Esophagus mucosa (tissue), 1 donor: ENCODE measurements at regions not wholly inside any gene's neighbourhood (a gene's known extent, or its start where the extent isn't known, plus 50 kb on each side); places are given as distances from the start of the nearest gene placed in this dataset.

ENCODE experiments used
- ATAC-seq: fragments of 200-7000 bp; cut with Tn5 transposase; one replicate; pipeline ENCODE4 v1.9.1; 2020
- donor health status: DM: yes; HTN: yes; CAD: no.

DNA sequence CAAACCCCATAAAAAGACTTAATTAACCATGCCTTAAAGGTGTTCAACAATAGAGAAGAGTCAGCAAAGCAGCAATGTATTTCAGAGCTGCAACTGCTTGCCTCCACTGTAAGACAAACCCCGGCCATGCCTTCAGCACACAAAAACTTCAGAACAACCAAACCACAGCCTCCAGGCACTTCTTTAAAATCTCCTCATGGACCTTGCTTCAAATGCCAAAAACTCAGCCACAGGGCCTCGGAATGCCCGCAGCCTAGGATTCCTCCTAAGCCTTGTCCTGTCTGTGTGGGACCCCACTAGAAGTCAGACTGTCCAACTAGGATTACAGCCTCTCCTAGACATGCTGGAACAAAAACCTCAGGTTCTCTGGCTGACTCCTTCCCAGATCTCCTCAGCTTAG is 208.1 kb upstream of the DUSP10 start:
- no peak for ATAC-seq

DNA sequence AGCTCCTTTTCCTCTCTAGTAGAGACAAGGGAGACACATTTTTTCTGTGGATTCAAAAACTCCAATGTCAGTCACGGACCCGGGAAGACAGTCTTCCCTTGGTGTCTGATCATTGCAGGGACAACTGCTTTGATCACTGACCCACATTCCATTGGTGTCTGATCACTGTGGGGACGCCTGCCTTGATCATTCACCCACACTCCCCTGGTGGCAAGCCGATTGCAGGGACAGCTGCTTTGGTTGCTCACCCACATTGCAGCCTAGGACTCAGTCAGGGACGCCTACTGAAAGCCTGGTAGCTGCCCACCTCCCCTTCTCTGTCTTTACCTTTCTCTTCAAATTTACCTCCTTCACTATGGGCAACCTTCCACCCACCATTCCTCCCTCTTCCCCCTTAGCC is 206.6 kb upstream of the DUSP10 start:
- no peak for ATAC-seq

DNA sequence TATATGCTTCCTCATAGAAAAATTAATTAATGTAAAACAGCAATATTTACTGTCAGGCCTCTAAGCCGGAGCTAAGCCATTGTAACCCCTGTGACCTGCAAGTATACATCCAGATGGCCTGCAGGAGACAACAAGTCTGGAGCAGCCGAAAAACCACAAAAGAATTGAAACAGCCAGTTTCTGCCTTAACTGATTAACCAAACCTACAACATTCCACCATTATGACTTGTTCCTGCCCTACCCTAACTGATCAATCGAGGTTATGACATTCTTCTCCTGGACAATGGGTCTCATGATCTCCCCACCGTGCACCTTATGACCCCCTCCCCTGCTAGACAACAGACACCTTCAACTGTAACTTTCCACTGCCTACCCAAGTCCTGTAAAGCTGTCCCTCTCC is 205.8 kb upstream of the DUSP10 start:
- ATAC-seq = no peak

DNA sequence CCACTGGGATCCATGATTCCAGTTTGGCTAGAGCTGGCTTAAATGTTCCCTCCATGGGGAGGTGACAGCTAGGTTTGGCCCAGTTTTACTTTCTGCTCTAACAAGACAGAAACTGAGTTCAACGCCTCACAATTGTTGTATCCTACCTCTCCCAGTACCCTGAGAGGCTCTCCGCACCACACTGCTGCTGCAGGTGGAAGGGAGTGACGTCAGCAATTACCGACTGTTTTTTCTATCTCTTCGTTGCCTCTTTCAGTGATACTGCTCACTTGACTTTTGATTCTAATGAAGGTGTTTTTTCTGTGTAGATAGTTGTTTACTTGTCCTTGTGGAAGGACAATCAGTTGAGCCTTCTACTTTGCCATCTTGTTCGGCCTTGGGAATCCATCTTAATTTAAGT is 204.9 kb upstream of the DUSP10 start:
- ATAC-seq = no peak

DNA sequence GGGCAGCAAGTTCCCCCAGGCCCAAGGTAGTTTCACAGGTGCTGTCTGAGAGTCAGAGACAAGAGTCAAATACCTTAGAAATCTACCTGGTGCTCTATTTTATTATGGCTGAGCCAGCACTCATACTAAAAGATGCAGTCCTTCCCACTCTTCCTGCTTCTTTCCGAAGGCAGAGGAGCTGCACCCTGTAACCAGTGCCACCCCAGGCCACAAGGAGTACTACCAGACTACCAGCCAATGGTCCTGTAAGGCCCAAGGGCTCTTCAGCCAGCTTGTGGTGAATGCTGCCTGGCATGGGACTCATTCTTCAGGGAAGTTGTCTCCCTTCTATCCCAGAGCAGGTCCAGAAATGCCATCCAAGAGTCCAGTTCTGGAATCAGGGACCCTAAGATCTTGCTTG is 203.8 kb upstream of the DUSP10 start:
- no peak for ATAC-seq

DNA sequence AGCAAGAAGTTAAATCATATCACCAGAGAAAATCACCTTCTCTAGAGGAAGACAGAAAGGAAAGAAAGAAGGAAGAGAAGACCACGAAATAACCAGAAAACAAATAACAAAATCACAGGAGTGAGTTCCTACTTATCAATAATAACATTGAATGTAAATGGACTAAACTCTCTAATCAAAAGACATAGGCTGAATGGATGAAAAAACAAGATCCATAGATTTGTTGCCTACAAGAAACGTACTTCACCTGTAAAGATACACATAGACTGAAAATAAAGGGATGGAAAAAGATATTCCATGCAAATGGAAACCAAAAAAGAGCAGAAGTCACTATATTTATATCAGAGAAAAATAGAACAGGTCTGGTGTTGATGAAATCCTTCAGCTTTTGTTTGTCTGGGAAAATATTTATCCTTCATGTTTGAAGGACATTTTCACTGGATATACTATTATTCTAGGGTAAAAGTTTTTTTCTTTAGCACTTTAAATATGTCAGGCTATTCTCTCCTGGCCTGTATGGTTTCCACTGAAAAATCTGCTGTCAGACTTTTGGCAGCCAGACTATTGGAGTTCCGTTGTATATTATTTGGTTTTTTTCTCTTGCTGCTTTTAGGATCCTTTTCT is 202.5 kb upstream of the DUSP10 start:
- no peak for ATAC-seq

DNA sequence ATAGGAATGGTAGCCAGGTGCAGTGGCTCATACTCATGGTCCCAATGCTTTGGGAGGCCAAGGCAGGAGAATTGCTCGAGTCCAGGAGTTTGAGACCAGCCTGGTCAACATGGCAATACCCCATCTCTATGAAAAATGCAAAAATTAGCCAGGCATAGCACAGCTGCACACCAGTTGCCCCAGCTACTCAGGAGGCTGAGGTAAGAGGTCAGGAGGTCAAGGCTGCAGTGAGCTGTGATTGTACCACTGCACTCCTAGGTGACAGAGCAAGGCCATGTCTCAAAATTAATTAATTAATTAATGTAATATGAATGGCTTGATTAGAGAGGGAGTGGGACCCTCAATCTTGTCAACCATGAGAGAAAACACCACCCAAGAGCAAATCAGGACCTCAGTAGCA is 198.7 kb upstream of the DUSP10 start:
- ATAC-seq = no peak

DNA sequence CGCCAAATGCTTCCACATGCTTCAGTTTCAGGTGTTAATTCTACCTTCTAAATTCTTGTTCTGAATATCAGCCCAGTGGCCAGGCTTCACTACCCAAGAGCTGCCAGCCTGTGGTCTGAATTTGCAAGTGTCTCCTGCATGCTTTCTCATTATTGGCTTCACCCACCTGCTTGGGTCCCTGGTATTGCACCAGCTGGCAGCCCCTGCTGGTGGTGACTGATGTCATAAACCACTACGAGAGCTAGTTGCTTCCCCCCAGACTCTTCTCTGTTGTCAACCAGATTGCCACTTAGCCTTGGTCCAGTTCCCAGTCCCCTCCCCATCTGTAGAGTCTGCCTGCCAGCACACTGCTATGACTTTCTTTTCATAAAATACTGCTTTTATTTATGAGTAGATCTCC is 197.7 kb upstream of the DUSP10 start:
- ATAC-seq = peak; percentile 22

DNA sequence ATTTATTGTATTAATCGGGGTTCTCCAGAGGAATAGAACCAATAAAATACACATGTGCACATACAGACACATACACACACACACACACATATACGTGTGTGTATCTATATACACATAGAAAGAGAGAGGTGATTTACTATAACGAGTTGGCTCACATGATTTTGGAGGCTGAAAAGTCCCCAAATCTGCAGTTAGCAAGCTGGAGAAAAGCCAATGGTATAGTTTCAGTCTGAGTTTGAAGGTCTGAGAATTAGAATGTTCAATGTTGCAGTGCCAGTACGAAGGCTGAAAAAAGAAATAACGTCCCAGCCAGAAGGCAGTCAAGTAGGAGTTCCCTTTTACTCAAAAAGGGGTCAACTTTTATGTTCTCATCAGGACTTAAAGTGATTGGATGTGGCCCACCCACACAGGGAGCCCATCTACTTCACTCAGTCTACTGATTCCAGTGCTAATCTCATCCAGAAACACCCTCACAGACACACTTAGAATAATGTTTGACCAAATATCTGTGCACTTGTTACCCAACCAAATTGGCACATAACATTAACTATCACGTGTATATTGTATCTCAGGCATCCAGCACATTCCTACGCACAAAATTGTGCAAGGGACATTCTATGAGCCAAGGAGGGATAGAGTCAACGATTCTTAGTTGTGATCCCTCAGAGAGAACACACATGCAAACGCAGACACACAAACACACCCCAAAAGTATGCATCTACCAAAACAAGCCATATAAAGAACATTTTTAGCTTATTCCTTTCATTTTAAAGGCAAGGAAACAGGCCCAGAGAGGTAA is 195.5 kb upstream of the DUSP10 start:
- ATAC-seq = no peak

DNA sequence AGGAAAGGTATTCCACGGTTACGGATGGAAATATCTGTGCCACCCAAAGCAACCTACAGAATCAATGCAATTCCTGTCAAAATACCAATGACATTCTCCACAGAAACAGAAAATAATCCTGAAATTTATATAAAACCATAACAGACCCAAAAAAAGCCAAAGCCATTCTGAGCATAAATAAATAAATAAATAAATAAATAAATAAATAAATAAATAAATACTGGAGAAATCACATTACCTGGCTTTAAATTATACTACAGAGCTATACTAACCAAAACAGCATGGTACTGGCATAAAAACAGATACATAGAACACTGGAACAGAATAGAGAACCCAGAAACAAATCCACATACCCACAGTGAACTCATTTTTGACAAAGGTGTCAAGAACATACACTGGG is 191.9 kb upstream of the DUSP10 start:
- ATAC-seq = no peak

DNA sequence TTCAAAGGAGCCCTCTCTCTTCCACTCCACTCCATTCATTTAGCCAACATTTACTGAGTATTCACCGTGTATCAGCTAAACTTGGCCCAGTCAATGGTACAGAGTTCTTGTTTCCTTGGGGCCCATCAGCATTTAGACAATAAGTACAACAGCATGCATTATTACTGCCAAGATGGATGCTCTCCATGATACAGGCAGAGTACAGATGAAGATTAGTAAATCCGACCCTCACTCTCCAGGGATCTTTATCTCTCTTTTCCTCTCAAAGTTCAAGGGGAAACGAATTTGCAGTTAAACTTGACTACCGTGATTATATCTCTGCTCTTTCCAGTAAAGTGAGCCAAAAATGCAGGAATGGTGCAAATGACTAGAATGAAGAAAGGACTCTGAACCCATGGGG is 184.6 kb upstream of the DUSP10 start:
- ATAC-seq = no peak

DNA sequence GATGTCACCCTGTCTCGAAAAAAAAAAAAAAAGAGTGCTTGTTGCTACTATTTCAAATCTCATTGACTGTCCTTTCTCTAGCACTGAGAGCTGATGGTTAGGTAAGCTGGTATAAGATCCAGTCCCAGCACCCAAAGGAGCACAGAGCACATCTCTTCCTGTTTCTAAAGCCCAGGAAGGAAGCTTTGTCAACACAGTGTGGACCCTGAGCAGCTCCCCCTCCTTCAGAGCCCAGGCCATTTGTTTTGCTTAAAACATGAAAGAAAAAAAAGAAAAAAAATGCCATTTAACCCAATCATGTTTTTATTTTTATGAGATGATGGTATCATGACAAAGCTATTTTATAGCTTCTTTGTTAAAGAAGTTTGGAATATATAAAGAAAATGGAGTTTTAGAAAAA is 184.1 kb upstream of the DUSP10 start:
- ATAC-seq = no peak

DNA sequence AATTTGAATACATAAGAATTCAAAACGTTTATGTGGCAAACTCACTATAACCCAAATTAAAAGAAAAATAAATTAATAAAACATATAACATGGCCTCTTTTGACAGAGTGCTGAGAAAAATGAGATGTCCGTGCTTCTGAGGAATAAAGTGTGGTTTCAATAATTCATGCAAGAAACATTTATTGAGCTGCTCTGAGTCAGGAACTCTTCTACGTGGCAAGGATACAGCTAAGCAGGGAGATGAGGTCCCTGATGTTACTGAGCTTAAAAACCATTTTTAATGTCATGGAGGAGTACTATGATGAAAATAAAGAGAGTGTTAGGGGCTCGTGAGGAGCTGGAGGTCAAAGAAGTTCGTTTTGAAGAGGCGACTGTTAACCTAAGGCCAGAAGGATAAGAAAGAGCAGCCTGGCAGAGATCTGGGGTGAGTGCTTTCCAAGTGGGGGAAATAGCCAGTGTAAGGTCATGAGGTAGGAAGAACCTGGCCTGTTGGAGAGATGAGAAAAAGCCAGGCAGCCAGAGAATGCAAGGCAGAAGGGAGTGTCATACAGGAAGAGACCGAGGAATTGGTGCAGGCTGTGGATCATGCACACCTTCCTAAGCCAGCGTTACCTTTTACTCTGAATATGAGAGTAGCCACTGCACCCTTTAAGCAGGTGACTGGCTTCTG is 182.2 kb upstream of the DUSP10 start:
- no peak for ATAC-seq

DNA sequence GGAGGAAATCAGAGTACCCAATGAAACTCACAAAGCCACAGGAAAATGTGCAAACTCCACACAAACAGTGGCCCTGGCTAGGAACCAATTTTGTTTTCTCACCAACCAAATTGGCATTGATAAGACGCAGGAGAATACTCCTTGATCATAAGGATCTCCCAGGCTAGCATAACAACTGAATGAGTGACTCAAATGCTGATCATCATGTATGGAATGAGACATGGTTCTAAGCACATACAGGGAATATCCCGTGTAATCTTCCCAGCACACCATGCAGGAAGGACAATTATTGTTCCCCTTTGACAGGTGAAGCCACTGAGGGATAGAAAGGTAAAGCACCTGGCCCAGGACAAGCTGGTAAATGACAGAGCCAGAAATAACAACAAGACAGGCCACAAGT is 180.0 kb upstream of the DUSP10 start:
- ATAC-seq = no peak

DNA sequence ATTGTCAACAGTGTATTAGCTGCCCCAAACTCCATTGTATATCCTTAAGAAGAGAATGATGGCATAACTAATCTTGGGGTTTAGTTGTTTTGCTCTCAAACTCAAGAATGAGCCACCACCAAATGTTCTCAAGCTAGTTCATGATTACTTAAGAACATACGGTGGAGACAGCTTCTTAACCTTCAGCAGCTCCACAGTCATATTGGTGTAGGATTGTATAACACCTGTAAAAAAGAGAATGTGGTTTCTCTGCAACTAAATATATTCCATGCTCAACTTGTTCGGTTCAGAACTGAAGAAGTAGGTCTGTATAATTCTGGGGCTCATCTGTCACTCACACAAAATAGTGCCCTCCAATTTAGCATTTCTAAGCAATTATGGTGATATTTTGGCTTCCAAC is 177.9 kb upstream of the DUSP10 start:
- ATAC-seq = no peak

DNA sequence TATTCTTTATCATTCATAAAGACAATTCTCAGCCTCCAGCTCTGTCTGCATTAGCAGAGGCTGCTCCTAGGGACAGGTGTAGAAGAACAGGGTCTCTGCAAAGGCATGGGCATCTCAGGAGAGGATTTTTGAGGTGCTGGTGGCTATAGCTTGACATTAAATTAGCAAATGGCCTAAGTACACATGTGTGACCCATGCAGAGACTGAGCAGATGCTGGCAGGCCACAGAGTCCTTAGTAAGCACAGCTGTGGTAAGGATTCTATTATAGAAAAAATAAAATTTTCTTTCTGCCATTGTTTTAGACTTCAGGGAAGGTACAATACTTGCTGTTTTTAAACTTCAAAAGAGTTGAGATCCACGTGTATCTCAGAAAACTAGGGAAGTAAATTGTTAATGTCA is 177.5 kb upstream of the DUSP10 start:
- no peak for ATAC-seq

DNA sequence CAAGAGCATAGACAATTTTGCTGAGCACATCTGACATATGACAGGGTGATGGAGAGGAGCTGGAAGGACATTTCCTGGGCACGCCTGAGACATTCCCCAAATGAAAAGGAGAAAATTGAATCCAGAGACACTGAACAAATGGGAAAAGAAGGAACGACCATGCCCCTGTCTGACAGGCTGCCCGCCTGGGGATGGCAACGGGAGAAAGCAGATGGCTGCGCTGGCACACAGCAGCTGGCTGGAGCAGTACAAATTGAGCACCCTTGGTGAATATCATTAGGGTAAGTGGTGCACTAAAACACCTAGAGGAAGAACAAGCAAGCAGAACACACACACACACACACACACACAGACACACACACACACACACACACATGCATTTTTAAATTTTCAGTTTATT is 174.3 kb upstream of the DUSP10 start:
- ATAC-seq = no peak

DNA sequence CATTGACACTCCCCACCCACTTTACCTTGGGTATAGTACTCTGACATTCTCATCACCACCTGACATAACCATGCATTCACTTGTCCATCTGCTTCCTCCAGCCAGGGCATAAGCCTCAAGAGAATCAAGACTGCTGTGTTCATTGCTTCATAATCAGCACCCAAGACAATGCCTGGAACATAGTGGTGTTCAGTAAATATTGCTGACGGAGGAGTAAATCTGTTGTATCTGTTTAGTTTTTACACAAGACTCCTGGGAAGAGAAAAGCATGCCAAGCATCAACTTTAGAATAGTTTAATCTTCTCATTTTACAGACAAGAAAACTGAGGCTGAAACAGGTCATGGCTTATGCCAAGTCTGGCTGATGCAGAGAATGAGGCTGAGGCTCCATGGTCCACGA is 173.9 kb upstream of the DUSP10 start:
- ATAC-seq = no peak

DNA sequence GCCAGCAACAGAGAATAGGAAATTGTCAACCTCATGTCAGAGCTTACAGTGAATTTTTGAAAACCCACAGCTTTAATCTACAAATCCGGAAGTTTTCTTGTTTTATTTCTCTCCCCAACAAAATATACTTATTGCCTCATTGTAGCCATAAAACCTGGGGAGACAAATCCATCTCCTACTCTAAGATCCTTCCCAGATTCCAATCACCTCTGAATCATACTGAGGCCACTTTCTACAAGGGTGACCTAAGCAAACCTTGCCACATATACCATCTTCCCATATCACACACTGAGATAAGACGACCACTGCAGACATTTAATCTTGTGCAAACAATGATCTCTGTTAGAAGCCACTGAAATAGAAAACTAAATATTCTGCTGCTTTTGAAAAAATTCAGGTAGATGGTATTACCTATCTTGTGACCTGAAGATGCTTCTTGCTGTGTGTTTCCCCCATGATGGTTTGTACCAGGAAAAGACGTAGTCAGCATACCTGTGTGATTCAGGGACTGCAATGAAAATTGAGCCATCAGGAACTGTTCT is 171.5 kb upstream of the DUSP10 start:
- ATAC-seq = no peak

DNA sequence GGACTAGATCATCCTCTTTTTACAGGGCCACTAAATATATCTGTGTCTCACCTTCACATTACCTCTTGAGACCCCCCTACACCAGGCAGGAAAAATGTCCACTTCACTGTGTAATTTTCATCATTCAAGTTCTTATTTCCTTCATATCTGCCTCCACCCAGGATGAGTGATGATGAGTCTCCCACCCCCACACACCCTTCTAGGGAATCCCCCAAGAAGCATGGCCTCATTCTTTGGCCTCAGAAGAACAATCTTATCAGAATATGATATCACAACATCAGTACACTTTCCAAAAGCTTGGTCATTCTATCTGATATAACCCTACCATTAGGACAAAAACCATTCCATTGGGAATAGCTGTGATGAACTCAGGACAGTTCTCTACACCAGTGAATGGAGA is 170.3 kb upstream of the DUSP10 start:
- no peak for ATAC-seq

DNA sequence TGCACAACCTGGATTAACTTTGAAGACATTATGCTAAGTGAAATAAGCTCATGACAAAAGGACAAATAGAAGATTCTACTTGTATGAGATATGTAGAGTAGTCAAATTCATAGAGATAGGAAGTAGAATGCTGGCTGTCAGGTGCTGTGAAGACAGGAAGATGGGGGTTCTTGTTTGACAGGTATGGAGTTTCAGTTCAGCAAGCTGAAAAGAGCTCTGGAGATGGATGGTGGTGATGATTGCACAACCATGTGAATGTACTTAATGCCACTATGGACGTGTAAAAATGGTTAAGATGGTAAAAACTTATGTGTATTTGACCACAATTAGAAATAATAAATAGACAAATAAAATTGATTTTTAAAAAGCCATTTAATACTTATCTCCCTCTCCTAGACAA is 169.8 kb upstream of the DUSP10 start:
- no peak for ATAC-seq

DNA sequence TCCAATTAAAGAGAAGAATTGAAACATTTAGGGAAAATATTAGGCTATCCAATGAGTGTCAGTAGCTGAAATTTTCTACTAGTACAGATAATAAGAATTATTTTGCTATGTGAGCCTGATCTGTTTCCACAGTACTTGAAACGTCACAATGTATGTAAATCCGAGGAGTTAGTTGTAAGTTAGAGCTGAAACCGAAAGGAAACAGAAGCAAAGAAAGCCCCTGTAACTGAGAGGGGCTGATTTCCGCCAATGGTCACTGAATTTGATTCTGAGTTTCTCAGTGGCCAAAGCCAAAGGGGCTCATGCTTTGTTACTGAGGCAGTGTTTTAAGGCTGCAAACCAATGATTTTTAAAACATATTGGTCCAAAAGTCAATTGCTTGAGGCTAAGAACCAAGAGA is 168.3 kb upstream of the DUSP10 start:
- no peak for ATAC-seq

DNA sequence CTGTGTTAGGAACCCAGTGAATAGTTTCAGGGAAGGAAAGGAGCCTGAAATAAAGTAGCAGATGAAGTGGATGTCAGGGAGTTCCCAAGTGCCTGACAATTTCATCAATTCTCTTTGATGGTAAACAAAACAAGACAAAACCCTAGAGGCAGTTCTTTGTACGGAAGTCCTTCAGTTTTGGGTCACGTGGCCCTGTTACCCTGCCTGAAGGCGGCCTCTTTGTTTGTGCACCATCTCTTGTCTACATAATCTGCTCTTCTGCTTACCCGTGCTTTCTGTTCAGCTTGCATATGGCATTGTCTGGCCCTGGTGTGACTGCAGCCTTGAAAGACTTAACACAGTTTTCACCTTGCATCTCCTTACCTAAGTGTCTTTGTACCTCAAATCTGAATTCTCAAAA is 166.7 kb upstream of the DUSP10 start:
- ATAC-seq = no peak
